ENCODE measurements at regions not wholly inside any gene's neighbourhood (a gene's known extent, or its start where the extent isn't known, plus 50 kb on each side); places are given as distances from the start of the nearest gene placed in this dataset.

DNA sequence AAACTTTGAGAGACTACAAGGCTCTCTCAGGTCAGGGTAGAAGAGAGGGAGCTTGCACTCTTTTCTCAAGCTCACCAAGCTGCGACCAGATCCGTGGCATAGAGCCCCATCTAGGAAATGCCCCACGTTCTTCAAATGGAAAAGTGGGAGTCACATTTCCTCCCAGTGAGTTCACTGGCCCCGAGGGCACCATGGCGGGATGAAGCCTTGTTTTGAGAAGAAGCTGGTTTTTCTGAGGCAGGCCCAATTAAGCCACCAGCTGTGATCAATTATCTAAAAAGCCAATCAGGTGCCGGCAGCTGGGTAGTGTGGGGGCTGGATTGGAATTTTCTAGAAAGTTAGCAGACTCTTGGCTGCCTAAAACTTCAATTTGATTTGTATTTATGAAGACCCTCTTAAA lies 101.4 kb downstream of the ZNF365 start:
- 65 to 86% (median 73%) methylated on average over 6 of the region's 6 CpGs for WGBS, 5 donors
- Histone ChIP-seq H3K27me3 (replicated peaks in 1 of 7) (no peaks in the 10 kb centered on the region), H3K36me3 (no peaks in the 10 kb centered on the region), H3K9me3 (peaks cover 0 to 5% (median 0%) of the 10 kb centered on the region in 8 donors), H3K27ac (no peak overlapping the region), H3K4me1 (peaks cover 0 to 1% (median 0%) of the 10 kb centered on the region in 6 donors), H3K4me3 (no peak overlapping the region)
- no peak for DNase-seq
- intact Hi-C loops (cut with DNase I; ENCODE audit: low total_unique reads): no loop called here
- TF ChIP-seq, protein P1, sequence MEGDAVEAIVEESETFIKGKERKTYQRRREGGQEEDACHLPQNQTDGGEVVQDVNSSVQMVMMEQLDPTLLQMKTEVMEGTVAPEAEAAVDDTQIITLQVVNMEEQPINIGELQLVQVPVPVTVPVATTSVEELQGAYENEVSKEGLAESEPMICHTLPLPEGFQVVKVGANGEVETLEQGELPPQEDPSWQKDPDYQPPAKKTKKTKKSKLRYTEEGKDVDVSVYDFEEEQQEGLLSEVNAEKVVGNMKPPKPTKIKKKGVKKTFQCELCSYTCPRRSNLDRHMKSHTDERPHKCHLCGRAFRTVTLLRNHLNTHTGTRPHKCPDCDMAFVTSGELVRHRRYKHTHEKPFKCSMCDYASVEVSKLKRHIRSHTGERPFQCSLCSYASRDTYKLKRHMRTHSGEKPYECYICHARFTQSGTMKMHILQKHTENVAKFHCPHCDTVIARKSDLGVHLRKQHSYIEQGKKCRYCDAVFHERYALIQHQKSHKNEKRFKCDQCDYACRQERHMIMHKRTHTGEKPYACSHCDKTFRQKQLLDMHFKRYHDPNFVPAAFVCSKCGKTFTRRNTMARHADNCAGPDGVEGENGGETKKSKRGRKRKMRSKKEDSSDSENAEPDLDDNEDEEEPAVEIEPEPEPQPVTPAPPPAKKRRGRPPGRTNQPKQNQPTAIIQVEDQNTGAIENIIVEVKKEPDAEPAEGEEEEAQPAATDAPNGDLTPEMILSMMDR (IDR thresholded peaks at IDR 0.05 in 8 of 11, conservative IDR thresholded peaks at IDR 0.05 in 3 of 11): no peak

DNA sequence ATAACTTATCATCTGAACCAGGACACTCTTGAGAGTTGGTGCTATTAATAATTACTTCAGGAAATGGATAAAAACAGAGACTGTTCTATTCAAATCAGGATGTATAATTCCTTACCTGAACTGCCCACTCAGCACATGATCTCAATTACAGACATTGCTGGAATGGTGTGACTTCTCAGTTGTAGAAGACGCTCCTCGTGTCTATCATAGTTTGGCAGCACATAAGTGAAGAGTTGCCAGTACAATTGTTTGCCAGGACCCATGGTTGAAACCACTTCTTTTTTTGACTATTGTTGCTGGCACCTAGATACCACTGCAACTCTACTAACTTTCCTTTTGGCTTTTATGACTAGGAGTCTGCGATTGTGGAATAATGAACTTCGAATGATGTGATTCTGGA lies 105.4 kb downstream of the ZNF365 start:
- peaks cover 0 to 5% (median 0%) of the 10 kb centered on the region in 8 donors for H3K9me3 ChIP-seq
- TF ChIP-seq, protein P1 (IDR thresholded peaks at IDR 0.05 in 8 of 11, conservative IDR thresholded peaks at IDR 0.05 in 3 of 11): no peak
- TF ChIP-seq POLR2AphosphoS5 (IDR thresholded peaks at IDR 0.05) (no peak), POLR2A (IDR thresholded peaks at IDR 0.05) (no peak)
- DNase-seq: no peak
- H3K4me1 ChIP-seq: peaks cover 0 to 8% (median 0%) of the 10 kb centered on the region in 6 donors
- H3K36me3 ChIP-seq: no peaks in the 10 kb centered on the region
- H3K4me3 ChIP-seq: no peak overlapping the region
- H3K27ac ChIP-seq: no peak overlapping the region
- intact Hi-C loops (cut with DNase I; ENCODE audit: low total_unique reads): no loop called here
- WGBS, 5 donors: 88 to 93% (median 91%) methylated on average over 4 of the region's 4 CpGs
- no peaks in the 10 kb centered on the region for H3K27me3 ChIP-seq (replicated peaks in 1 of 7)

DNA sequence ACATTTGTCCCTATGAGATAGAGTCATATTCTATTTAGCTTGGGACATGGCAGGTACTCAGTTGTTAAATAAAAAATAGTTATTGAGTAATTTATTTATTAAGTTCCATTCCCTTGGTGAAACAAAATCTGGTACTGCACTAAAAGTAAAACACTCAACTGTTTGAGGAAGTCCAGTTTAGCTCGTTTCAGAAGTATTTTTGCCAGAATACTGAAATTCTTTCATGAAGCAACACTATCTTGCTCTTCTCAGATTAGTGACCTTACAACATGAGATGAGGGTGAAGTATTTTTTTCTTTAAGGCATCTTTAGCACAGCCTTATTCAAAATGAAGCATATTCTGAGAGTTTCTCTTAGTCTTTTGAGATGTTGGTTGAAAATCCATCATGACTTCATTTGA lies 106.0 kb downstream of the ZNF365 start:
- no peak overlapping the region for H3K27ac ChIP-seq
- peaks cover 0 to 8% (median 0%) of the 10 kb centered on the region in 6 donors for H3K4me1 ChIP-seq
- intact Hi-C loops (cut with DNase I; ENCODE audit: low total_unique reads): no loop called here
- H3K36me3 ChIP-seq: no peaks in the 10 kb centered on the region
- no peak for DNase-seq
- H3K9me3 ChIP-seq: peaks cover 0 to 5% (median 0%) of the 10 kb centered on the region in 8 donors
- H3K4me3 ChIP-seq: no peak overlapping the region
- H3K27me3 ChIP-seq (replicated peaks in 1 of 7): no peaks in the 10 kb centered on the region
- no peak for TF ChIP-seq POLR2AphosphoS5 (IDR thresholded peaks at IDR 0.05)
- TF ChIP-seq, protein P1 (IDR thresholded peaks at IDR 0.05 in 8 of 11, conservative IDR thresholded peaks at IDR 0.05 in 3 of 11): no peak
- no peak for TF ChIP-seq POLR2A (IDR thresholded peaks at IDR 0.05)
- 9 to 29% (median 12%) methylated on average over 1 of the region's 1 CpG for WGBS, 5 donors

DNA sequence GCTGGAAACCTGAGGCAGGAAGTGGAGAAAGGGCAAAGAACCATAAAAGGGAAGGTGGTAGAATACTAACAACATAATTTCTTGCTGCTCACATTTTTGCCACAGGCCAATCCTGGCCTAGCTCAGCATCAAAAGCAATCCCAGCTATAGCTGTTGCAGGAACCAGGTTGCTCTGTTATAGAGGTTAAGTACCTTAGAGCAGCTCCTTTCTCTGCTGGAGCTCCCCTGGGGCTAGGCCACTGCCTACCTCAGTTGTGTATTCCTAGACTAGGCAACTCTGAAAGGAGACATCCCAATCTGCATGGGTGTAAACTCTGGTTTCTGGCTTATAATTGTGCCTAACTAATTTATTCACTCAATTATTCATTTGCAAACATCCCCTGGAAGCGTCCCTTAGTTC lies 108.4 kb downstream of the ZNF365 start:
- H3K4me1 ChIP-seq: peaks cover 0 to 8% (median 0%) of the 10 kb centered on the region in 6 donors
- H3K9me3 ChIP-seq: no peaks in the 10 kb centered on the region
- TF ChIP-seq POLR2AphosphoS5 (IDR thresholded peaks at IDR 0.05): no peak
- TF ChIP-seq POLR2A (IDR thresholded peaks at IDR 0.05): no peak
- TF ChIP-seq, protein P1 (IDR thresholded peaks at IDR 0.05 in 8 of 11, conservative IDR thresholded peaks at IDR 0.05 in 3 of 11): no peak
- whole genome bisulfite sequencing, 5 donors: 73 to 88% (median 83%) methylated on average over 1 of the region's 1 CpG
- no peaks in the 10 kb centered on the region for H3K36me3 ChIP-seq
- no peak overlapping the region for H3K27ac ChIP-seq
- no peak overlapping the region for H3K4me3 ChIP-seq
- DNase-seq: no peak
- intact Hi-C loops (cut with DNase I; ENCODE audit: low total_unique reads): no loop called here
- no peaks in the 10 kb centered on the region for H3K27me3 ChIP-seq (replicated peaks in 1 of 7)

Measured in spleen (tissue), 11 donors.